PC-3 (cell line): ENCODE measurements at regions not wholly inside any gene's neighbourhood (a gene's known extent, or its start where the extent isn't known, plus 50 kb on each side); places are given as distances from the start of the nearest gene placed in this dataset.

Experiments
- ATAC-seq: fragments of 200-7000 bp; cut with Tn5 transposase; 2 replicates; pipeline ENCODE4 v1.9.1; 2020; ENCODE audit warnings: mild to moderate bottlenecking, moderate library complexity
- BruUV-seq: library from RNA; stranded (reverse); fragments of 400-500 nt; replicated peaks from 2 replicates; lab custom pipeline; 2021; lab: Mats Ljungman, UMichigan
- CTCF ChIA-PET: fragments of 300-600 bp; sonication (Branson Sonifier 250); formaldehyde crosslinking; loops from one replicate; lab custom pipeline; 2022; ENCODE audit warnings: antibody characterized with exemption; lab: Charles Lee
- POLR2A ChIA-PET: fragments of 300-600 bp; sonication (Branson Sonifier 250); formaldehyde crosslinking; loops from one replicate; lab custom pipeline; 2022; ENCODE audit warnings: antibody characterized with exemption; ENCODE audit not compliant: unreplicated experiment; lab: Charles Lee
- DNase-seq: peaks from one replicate; pipeline ENCODE4 v3.0.0-alpha.2; 2015
- H2AFZ ChIP-seq: fragments of 300-600 bp; sonication (generic); 2 replicates; pipeline ENCODE4 v1.6.0; 2016; ENCODE audit warnings: antibody characterized with exemption, low read length
- H3F3A ChIP-seq: fragments of 300-600 bp; sonication (generic); one replicate; pipeline ENCODE4 v1.6.0; 2017; ENCODE audit warnings: antibody characterized with exemption, low read length, control low read depth, mild to moderate bottlenecking; ENCODE audit not compliant: unreplicated experiment
- H3K27ac ChIP-seq: fragments of 300-600 bp; sonication (generic); 2 replicates; pipeline ENCODE4 v1.5.1; 2016; ENCODE audit warnings: mild to moderate bottlenecking, low read length
- H3K27me3 ChIP-seq: fragments of 300-600 bp; sonication (generic); 2 replicates; pipeline ENCODE4 v1.6.1; 2016; ENCODE audit warnings: low read length, mixed read lengths
- H3K36me3 ChIP-seq: fragments of 300-600 bp; sonication (generic); 2 replicates; pipeline ENCODE4 v1.6.1; 2016; ENCODE audit warnings: low read depth, mixed run types, low read length, mixed read lengths
- H3K4me1 ChIP-seq: fragments of 300-600 bp; sonication (generic); 2 replicates; pipeline ENCODE4 v1.5.1; 2016; ENCODE audit warnings: low read length; ENCODE audit not compliant: insufficient read depth
- H3K4me2 ChIP-seq: fragments of 300-600 bp; sonication (generic); 2 replicates; pipeline ENCODE4 v1.6.0; 2016; ENCODE audit warnings: low read length
- H3K4me3 ChIP-seq: fragments of 300-600 bp; sonication (generic); 2 replicates; pipeline ENCODE4 v1.5.1; 2016; ENCODE audit warnings: mild to moderate bottlenecking, low read length, mixed read lengths
- H3K79me2 ChIP-seq: fragments of 300-600 bp; sonication (generic); 2 replicates; pipeline ENCODE4 v1.6.1; 2017; ENCODE audit warnings: low read length, mixed read lengths
- H3K9ac ChIP-seq: fragments of 300-600 bp; sonication (generic); 2 replicates; pipeline ENCODE4 v1.6.0; 2016; ENCODE audit warnings: mild to moderate bottlenecking, low read length
- H3K9me2 ChIP-seq: fragments of 300-600 bp; sonication (generic); replicated peaks from 2 replicates; pipeline ENCODE4 v1.6.1; 2016; ENCODE audit warnings: mixed run types, low read length, mixed read lengths
- H3K9me3 ChIP-seq: fragments of 300-600 bp; sonication (generic); 2 replicates; pipeline ENCODE4 v1.6.1; 2016; ENCODE audit warnings: low read length, mixed read lengths
- H4K20me1 ChIP-seq: fragments of 300-600 bp; sonication (generic); 2 replicates; pipeline ENCODE4 v1.6.1; 2016; ENCODE audit warnings: low read length, mixed read lengths
- EZH2 ChIP-seq: fragments of 300-600 bp; sonication (generic); IDR thresholded peaks from one replicate; pipeline ENCODE4 v1.6.1; 2017; ENCODE audit warnings: antibody characterized with exemption, mild to moderate bottlenecking, low read length; ENCODE audit not compliant: unreplicated experiment
- EZH2phosphoT487 ChIP-seq: fragments of 300-600 bp; sonication (generic); IDR thresholded peaks from 2 replicates; pipeline ENCODE4 v1.6.1; 2018; ENCODE audit warnings: mild to moderate bottlenecking, antibody characterized with exemption, low read length, borderline replicate concordance
- intact Hi-C: fragments of 100-400 bp; cut with micrococcal nuclease; formaldehyde crosslinking; loops from 2 replicates; pipeline ENCODE4 v1.9.0; 2023
- TF ChIP-seq, protein P1 (sequence below): fragments of 300-600 bp; sonication (generic); conservative IDR thresholded peaks from 2 replicates; pipeline ENCODE4 v1.5.1; 2017; ENCODE audit warnings: antibody characterized with exemption, low read depth, mild to moderate bottlenecking, low read length

DNA sequence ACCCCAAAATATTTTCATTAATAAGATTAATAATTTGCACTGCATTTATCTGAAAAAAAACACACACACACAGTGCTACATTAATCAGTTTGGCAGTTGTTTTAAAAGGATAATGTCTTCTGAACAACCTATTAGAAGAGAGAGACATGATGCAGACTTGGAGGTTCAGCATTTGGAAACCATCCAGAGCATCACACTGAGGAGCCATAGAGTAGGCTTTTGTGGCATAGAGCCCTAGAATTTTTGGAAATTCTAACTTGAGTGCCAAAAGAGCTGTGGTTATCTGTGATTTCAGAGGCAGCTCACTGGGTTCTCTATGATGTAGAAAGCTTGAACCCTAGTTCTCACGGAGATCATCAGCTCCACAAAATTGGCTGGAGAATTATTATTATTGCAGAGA lies 90.2 kb downstream of the RFC3 start:
- intact Hi-C loops, result no loop called here
- TF ChIP-seq, protein P1, sequence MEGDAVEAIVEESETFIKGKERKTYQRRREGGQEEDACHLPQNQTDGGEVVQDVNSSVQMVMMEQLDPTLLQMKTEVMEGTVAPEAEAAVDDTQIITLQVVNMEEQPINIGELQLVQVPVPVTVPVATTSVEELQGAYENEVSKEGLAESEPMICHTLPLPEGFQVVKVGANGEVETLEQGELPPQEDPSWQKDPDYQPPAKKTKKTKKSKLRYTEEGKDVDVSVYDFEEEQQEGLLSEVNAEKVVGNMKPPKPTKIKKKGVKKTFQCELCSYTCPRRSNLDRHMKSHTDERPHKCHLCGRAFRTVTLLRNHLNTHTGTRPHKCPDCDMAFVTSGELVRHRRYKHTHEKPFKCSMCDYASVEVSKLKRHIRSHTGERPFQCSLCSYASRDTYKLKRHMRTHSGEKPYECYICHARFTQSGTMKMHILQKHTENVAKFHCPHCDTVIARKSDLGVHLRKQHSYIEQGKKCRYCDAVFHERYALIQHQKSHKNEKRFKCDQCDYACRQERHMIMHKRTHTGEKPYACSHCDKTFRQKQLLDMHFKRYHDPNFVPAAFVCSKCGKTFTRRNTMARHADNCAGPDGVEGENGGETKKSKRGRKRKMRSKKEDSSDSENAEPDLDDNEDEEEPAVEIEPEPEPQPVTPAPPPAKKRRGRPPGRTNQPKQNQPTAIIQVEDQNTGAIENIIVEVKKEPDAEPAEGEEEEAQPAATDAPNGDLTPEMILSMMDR, result no peak
- no peak for TF ChIP-seq EZH2
- H3K27ac ChIP-seq, result no peak overlapping the region
- no peaks in the 10 kb centered on the region for H3K9me3 ChIP-seq
- no peak overlapping the region for H3K4me2 ChIP-seq
- no peaks in the 10 kb centered on the region for H4K20me1 ChIP-seq
- H3K27me3 ChIP-seq, result no peaks in the 10 kb centered on the region
- no peak for DNase-seq
- BruUV-seq, result no TSS peak
- H3F3A ChIP-seq, result no peaks in the 10 kb centered on the region
- CTCF ChIA-PET, result no interaction called here
- H3K4me3 ChIP-seq, result no peak overlapping the region
- H3K9ac ChIP-seq, result no peak overlapping the region
- POLR2A ChIA-PET, result no interaction called here
- ATAC-seq, result no peak
- no peaks in the 10 kb centered on the region for H3K9me2 ChIP-seq
- H3K79me2 ChIP-seq, result no peaks in the 10 kb centered on the region
- no peaks in the 10 kb centered on the region for H3K4me1 ChIP-seq
- no peak overlapping the region for H2AFZ ChIP-seq
- H3K36me3 ChIP-seq, result no peaks in the 10 kb centered on the region

DNA sequence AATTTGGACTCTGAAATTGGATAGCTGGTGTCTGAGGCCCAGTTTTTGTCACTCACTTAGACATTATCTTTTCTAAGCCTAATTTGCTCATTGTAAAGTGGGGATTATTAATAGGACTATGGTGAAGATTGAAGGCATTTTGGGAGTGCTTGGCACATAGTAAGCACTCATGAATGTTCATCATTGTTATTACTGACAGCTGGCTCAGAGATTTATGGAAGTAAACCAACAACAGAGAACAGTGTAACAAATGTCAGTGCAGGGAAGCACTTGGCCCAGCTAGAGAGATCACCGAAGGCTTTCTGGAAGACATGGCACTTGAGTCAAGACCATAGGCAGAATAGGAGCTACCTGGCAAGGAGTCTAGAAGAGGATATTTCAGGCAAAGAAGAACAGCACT lies 92.3 kb downstream of the RFC3 start:
- ChIA-PET POLR2A (no interaction called here), CTCF (no interaction called here)
- no peak overlapping the region for H3K9ac ChIP-seq
- no peaks in the 10 kb centered on the region for H3K9me3 ChIP-seq
- H3K79me2 ChIP-seq, result no peaks in the 10 kb centered on the region
- no peak overlapping the region for H2AFZ ChIP-seq
- TF ChIP-seq EZH2, result no peak
- no peaks in the 10 kb centered on the region for H3K9me2 ChIP-seq
- ATAC-seq (no peak), DNase-seq (no peak)
- H3K27ac ChIP-seq, result no peak overlapping the region
- no TSS peak for BruUV-seq
- no peaks in the 10 kb centered on the region for H3K27me3 ChIP-seq
- H3K4me2 ChIP-seq, result no peak overlapping the region
- no peaks in the 10 kb centered on the region for H3K36me3 ChIP-seq
- intact Hi-C loops, result loop anchor here (10.0 kb wide), 1 partner anchor 95 kb away; the partner anchor contains the start of gene RFC3
- no peak overlapping the region for H3K4me3 ChIP-seq
- no peaks in the 10 kb centered on the region for H3K4me1 ChIP-seq
- H3F3A ChIP-seq, result no peaks in the 10 kb centered on the region
- H4K20me1 ChIP-seq, result no peaks in the 10 kb centered on the region

DNA sequence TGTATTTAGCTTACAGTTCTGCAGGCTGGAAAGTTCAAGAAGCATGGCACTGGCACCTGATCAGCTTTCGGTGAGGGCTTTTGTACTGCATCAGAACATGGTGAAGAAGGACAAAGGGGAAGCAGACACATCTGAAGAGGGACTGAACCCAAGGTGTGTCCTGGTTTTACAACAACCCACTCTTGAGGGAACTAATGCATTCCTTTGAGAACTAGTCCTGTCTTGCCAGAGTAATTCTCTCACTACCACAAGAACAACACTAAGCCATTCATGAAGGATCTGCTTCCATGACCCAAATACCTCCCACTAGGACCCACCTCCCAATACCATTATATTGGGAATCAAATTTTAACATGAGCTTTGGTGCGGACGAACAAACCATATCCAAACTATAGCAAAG lies 93.6 kb downstream of the RFC3 start:
- Histone ChIP-seq H2AFZ (no peak overlapping the region), H3K36me3 (no peaks in the 10 kb centered on the region), H3K9ac (no peak overlapping the region), H3K27me3 (no peaks in the 10 kb centered on the region), H3K9me2 (no peaks in the 10 kb centered on the region), H3K4me1 (no peaks in the 10 kb centered on the region), H3K4me3 (no peak overlapping the region), H4K20me1 (no peaks in the 10 kb centered on the region), H3K4me2 (no peak overlapping the region), H3K27ac (no peak overlapping the region), H3K9me3 (no peaks in the 10 kb centered on the region), H3K79me2 (no peaks in the 10 kb centered on the region), H3F3A (no peaks in the 10 kb centered on the region)
- DNase-seq (no peak), ATAC-seq (no peak)
- CTCF ChIA-PET, result no interaction called here
- intact Hi-C loops, result loop anchor here (10.0 kb wide), 1 partner anchor 97 kb away; the partner anchor contains the start of gene RFC3
- TF ChIP-seq EZH2phosphoT487 (no peak), EZH2 (no peak)
- TF ChIP-seq, protein P1, result no peak
- POLR2A ChIA-PET, result no interaction called here
- BruUV-seq, result no TSS peak
